Liver (tissue), 8 donors: ENCODE measurements at regions not wholly inside any gene's neighbourhood (a gene's known extent, or its start where the extent isn't known, plus 50 kb on each side); places are given as distances from the start of the nearest gene placed in this dataset.
"Not testable (repeated sequence)": the region's sequence is repeated elsewhere in the genome, so short reads cannot be mapped to it uniquely, and the experiment has no call there.

Source experiments
- DNase-seq: peaks from one replicate; pipeline ENCODE4 v3.0.0-alpha.2; 2017; ENCODE audit warnings: low spot score
- H3K27ac ChIP-seq, 2 donors: one replicate each; pipeline ENCODE4 v1.7.0; 2013; ENCODE audit warnings: inconsistent platforms in 2 of 2, low read length in 2 of 2, control low read depth in 1 of 2, low read depth in 1 of 2, mild to moderate bottlenecking in 1 of 2
- H3K27me3 ChIP-seq, 4 donors: one replicate each; pipeline versions ENCODE4 v1.6.1 to v1.7.0; 2013; ENCODE audit warnings: low read length in 3 of 4, inconsistent platforms in 1 of 4, mild to moderate bottlenecking in 1 of 4, moderate library complexity in 1 of 4; ENCODE audit not compliant: control insufficient read depth in 4 of 4, insufficient read depth in 4 of 4
- H3K36me3 ChIP-seq, 4 donors: one replicate each; pipeline versions ENCODE4 v1.6.1 to v1.7.0; 2013; ENCODE audit warnings: low read length in 3 of 4, mild to moderate bottlenecking in 3 of 4, low read depth in 1 of 4, moderate library complexity in 1 of 4; ENCODE audit not compliant: control insufficient read depth in 4 of 4, insufficient read depth in 3 of 4
- H3K4me1 ChIP-seq, 4 donors: one replicate each; pipeline versions ENCODE4 v1.6.1 to v1.7.0; 2013; ENCODE audit warnings: low read length in 3 of 4, mild to moderate bottlenecking in 3 of 4, moderate library complexity in 1 of 4; ENCODE audit not compliant: control insufficient read depth in 4 of 4, insufficient read depth in 4 of 4
- H3K4me3 ChIP-seq, 3 donors: one replicate each; pipeline versions ENCODE4 v1.6.1 to v1.7.0; 2013; ENCODE audit warnings: low read length in 3 of 3, control low read depth in 1 of 3, low read depth in 1 of 3, mild to moderate bottlenecking in 1 of 3
- H3K9ac ChIP-seq, 2 donors: one replicate each; pipeline ENCODE4 v1.7.0; 2013; ENCODE audit warnings: low read length in 2 of 2, mild to moderate bottlenecking in 2 of 2, moderate library complexity in 2 of 2, control low read depth in 1 of 2, low read depth in 1 of 2
- H3K9me3 ChIP-seq, 4 donors: one replicate each; pipeline versions ENCODE4 v1.6.1 to v1.7.0; 2013; ENCODE audit warnings: low read length in 3 of 4; ENCODE audit not compliant: control insufficient read depth in 4 of 4
- EGR1 ChIP-seq, 2 donors: IDR thresholded peaks; 2 replicates each; pipeline ENCODE4 v1.6.1; 2016 to 2018; ENCODE audit warnings: antibody characterized with exemption in 2 of 2, low read depth in 2 of 2
- FOXA2 ChIP-seq: IDR thresholded peaks from 2 replicates; pipeline ENCODE4 v1.6.1; 2016; ENCODE audit warnings: antibody characterized with exemption
- GABPA ChIP-seq, 2 donors: IDR thresholded peaks in 1 of 2; conservative IDR thresholded peaks in 1 of 2; 2 replicates each; pipeline ENCODE4 v1.6.1; 2016; ENCODE audit warnings: antibody characterized with exemption in 2 of 2, mild to moderate bottlenecking in 1 of 2, moderate library complexity in 1 of 2
- HNF4A ChIP-seq, 2 donors: conservative IDR thresholded peaks; 2 replicates each; pipeline ENCODE4 v1.6.1; 2016; ENCODE audit warnings: antibody characterized with exemption in 2 of 2, mild to moderate bottlenecking in 2 of 2
- NR2F2 ChIP-seq: IDR thresholded peaks from 2 replicates; pipeline ENCODE4 v1.6.1; 2016; ENCODE audit warnings: antibody characterized with exemption
- RAD21 ChIP-seq, 2 donors: IDR thresholded peaks; 2 replicates each; pipeline ENCODE4 v1.6.1; 2016; ENCODE audit warnings: antibody characterized with exemption in 2 of 2, mild to moderate bottlenecking in 2 of 2
- RXRA ChIP-seq, 2 donors: IDR thresholded peaks; 2 replicates each; pipeline ENCODE4 v1.6.1; 2017 to 2018; ENCODE audit warnings: antibody characterized with exemption in 2 of 2, mild to moderate bottlenecking in 1 of 2
- TAF1 ChIP-seq: conservative IDR thresholded peaks from 2 replicates; pipeline ENCODE4 v1.6.1; 2016; ENCODE audit warnings: antibody characterized with exemption, mild to moderate bottlenecking
- whole genome bisulfite sequencing: extraction: QIAGEN DNeasy Blood & Tissue Kit; methylation state at CpG from one replicate; pipeline ENCODE4 v1.1.7; 2013; 5-methylcytosine and 5-hydroxymethylcytosine counted together
- TF ChIP-seq, protein P1 (sequence below): IDR thresholded peaks from 2 replicates; pipeline ENCODE4 v1.6.1; 2016; ENCODE audit warnings: antibody characterized with exemption, mild to moderate bottlenecking
- TF ChIP-seq, protein P2 (sequence below): fragments of 150-350 bp; IDR thresholded peaks from 2 replicates; pipeline ENCODE4 v1.5.1; 2017; ENCODE audit warnings: improper control_type of control experiment, low read depth, low read length; ENCODE audit not compliant: missing input control
- TF ChIP-seq, protein P3 (sequence below): IDR thresholded peaks from 2 replicates; pipeline ENCODE4 v1.6.1; 2016; ENCODE audit warnings: antibody characterized with exemption
- TF ChIP-seq, protein P4 (sequence below): IDR thresholded peaks from 2 replicates; pipeline ENCODE4 v1.6.1; 2016; ENCODE audit warnings: antibody characterized with exemption
- donor health status: healthy.
- donor health status: healthy.
- donor health status: healthy.
- donor health status: healthy.
- donor health status: healthy.

DNA sequence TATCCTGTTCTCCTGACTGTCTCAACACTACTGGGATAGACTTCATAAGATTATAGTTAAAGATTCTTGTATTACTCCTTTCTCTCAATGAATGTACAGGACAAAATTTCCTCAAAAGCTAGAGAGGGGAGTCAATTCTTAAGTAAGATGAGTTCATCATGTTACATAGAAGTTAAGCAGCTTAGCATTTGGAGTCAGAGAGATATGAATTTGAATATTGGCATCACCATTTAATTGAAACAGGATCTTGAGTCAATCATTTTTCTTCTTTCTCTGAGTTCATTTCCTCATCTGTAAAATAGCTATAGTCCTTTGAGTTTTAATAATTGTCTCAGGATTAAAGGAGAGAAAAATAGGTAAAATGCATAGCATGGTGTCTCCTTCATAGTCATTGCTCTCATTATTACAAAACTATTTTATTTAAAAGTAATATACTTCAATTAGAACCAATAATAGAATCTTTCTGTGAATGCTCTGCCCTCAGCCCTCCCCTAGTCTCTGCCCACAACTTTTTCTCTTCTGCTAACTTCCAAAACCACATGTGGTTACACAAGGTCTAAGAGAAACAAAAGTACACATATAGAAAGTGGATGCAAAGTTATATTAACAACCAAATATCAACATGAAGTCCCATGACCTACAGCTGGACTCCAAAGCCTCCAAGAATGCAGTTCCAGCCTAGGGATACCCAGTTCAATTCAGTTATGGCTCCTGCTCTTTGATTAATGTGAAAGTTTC, 265.6 kb downstream of the TLE1 start:
- H3K27ac ChIP-seq = no peak overlapping the region
- DNase-seq = no peak
- H3K27me3 ChIP-seq = no peaks in the 10 kb centered on the region
- H3K36me3 ChIP-seq = no peaks in the 10 kb centered on the region
- no peaks in the 10 kb centered on the region for H3K4me1 ChIP-seq
- no peak overlapping the region for H3K9ac ChIP-seq
- TF ChIP-seq RXRA (IDR thresholded peaks at IDR 0.05) (no peak), EGR1 (IDR thresholded peaks at IDR 0.05; ENCODE audit: low read depth in 2 of 2) (no peak), FOXA2 (no peak), NR2F2 (no peak), HNF4A (conservative IDR thresholded peaks at IDR 0.05) (no peak), RAD21 (IDR thresholded peaks at IDR 0.05) (no peak), GABPA (IDR thresholded peaks at IDR 0.05 in 1 of 2, conservative IDR thresholded peaks at IDR 0.05 in 1 of 2) (no peak), TAF1 (no peak)
- TF ChIP-seq, protein P1, sequence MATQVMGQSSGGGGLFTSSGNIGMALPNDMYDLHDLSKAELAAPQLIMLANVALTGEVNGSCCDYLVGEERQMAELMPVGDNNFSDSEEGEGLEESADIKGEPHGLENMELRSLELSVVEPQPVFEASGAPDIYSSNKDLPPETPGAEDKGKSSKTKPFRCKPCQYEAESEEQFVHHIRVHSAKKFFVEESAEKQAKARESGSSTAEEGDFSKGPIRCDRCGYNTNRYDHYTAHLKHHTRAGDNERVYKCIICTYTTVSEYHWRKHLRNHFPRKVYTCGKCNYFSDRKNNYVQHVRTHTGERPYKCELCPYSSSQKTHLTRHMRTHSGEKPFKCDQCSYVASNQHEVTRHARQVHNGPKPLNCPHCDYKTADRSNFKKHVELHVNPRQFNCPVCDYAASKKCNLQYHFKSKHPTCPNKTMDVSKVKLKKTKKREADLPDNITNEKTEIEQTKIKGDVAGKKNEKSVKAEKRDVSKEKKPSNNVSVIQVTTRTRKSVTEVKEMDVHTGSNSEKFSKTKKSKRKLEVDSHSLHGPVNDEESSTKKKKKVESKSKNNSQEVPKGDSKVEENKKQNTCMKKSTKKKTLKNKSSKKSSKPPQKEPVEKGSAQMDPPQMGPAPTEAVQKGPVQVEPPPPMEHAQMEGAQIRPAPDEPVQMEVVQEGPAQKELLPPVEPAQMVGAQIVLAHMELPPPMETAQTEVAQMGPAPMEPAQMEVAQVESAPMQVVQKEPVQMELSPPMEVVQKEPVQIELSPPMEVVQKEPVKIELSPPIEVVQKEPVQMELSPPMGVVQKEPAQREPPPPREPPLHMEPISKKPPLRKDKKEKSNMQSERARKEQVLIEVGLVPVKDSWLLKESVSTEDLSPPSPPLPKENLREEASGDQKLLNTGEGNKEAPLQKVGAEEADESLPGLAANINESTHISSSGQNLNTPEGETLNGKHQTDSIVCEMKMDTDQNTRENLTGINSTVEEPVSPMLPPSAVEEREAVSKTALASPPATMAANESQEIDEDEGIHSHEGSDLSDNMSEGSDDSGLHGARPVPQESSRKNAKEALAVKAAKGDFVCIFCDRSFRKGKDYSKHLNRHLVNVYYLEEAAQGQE = no peak
- TF ChIP-seq, protein P2, sequence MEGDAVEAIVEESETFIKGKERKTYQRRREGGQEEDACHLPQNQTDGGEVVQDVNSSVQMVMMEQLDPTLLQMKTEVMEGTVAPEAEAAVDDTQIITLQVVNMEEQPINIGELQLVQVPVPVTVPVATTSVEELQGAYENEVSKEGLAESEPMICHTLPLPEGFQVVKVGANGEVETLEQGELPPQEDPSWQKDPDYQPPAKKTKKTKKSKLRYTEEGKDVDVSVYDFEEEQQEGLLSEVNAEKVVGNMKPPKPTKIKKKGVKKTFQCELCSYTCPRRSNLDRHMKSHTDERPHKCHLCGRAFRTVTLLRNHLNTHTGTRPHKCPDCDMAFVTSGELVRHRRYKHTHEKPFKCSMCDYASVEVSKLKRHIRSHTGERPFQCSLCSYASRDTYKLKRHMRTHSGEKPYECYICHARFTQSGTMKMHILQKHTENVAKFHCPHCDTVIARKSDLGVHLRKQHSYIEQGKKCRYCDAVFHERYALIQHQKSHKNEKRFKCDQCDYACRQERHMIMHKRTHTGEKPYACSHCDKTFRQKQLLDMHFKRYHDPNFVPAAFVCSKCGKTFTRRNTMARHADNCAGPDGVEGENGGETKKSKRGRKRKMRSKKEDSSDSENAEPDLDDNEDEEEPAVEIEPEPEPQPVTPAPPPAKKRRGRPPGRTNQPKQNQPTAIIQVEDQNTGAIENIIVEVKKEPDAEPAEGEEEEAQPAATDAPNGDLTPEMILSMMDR = no peak
- TF ChIP-seq, protein P3, sequence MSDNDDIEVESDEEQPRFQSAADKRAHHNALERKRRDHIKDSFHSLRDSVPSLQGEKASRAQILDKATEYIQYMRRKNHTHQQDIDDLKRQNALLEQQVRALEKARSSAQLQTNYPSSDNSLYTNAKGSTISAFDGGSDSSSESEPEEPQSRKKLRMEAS = no peak
- no peak overlapping the region for H3K4me3 ChIP-seq
- H3K9me3 ChIP-seq = peaks cover 0 to 17% (median 4%) of the 10 kb centered on the region in 4 donors

DNA sequence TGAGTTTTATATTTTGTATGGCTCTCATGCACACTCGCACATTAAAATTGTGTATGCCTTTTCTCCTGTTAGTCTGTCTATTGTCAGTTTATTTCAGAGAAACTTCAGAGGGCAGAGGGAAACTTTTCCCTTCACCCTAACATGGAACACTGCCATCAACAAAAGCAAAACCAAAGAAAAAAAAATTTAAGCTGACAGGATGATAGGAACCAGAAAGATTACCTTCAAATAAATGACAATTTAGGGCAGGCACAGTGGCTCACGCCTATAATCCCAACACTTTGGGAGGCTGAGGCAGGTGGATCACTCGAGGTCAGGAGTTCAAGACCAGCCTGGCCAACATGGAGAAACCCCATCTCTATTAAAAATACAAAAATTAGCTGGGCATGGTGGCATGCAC, 268.3 kb downstream of the TLE1 start:
- WGBS = 74% methylated on average over 3 of the region's 3 CpGs
- DNase-seq, H3K9ac ChIP-seq, H3K9me3 ChIP-seq, H3K4me1 ChIP-seq, H3K27me3 ChIP-seq, H3K4me3 ChIP-seq, H3K36me3 ChIP-seq, H3K27ac ChIP-seq: not testable (repeated sequence)

DNA sequence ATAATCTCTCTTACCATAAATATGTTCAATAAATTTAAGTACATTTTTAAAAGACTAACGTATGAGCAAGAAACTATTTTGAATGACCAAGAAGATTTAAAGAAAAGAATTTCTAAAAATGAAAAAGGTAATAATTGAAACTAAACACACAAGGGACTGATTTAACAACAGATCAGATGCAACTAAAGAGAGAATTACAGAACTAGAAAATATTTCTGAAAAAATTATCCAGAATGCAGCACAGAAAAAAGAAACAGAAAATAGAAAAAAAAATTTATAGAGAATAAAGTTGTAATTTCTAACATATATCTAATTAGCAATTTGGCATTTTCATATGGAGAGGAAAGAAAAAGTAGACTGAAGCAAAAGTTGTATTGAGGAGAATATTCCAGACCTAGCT, 269.3 kb downstream of the TLE1 start:
- WGBS = 95% methylated on average over 1 of the region's 1 CpG
- Histone ChIP-seq H3K4me3 (no peak overlapping the region), H3K27me3 (no peaks in the 10 kb centered on the region), H3K36me3 (no peaks in the 10 kb centered on the region), H3K27ac (no peak overlapping the region), H3K9ac (no peak overlapping the region), H3K9me3 (no peaks in the 10 kb centered on the region), H3K4me1 (no peaks in the 10 kb centered on the region)
- TF ChIP-seq, protein P1 = no peak
- TF ChIP-seq NR2F2 (no peak), FOXA2 (no peak), EGR1 (IDR thresholded peaks at IDR 0.05; ENCODE audit: low read depth in 2 of 2) (no peak)
- TF ChIP-seq, protein P4, sequence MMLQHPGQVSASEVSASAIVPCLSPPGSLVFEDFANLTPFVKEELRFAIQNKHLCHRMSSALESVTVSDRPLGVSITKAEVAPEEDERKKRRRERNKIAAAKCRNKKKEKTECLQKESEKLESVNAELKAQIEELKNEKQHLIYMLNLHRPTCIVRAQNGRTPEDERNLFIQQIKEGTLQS = no peak
- DNase-seq = no peak
